ENCODE measurements at regions not wholly inside any gene's neighbourhood (a gene's known extent, or its start where the extent isn't known, plus 50 kb on each side); places are given as distances from the start of the nearest gene placed in this dataset.

GRCh38 chr14:80105488-80105994, 105.8 kb downstream of the DIO2 start:
- ATAC-seq: no peak
- Histone ChIP-seq H4K20me1 (ENCODE audit: insufficient read depth) (no peaks in the 10 kb centered on the region), H3K4me2 (ENCODE audit: low read length) (no peak overlapping the region), H3K79me2 (ENCODE audit: insufficient read depth, low read length) (no peaks in the 10 kb centered on the region), H3K27me3 (ENCODE audit: insufficient read depth, low read length) (no peaks in the 10 kb centered on the region), H3K9me3 (ENCODE audit: control insufficient read depth in 1 of 2, insufficient read depth in 1 of 2, low read depth in 1 of 2, low read length in 2 of 2) (peaks cover 0 to 5% of the 10 kb centered on the region in 2 experiments; a peak in 1 of 4 replicates), H3K27ac (ENCODE audit: low read depth, low read length) (no peak overlapping the region), H3K4me3 (replicated peaks in 1 of 2; ENCODE audit: low read depth in 1 of 2, low read length in 2 of 2) (no peak overlapping the region), H3K9me2 (ENCODE audit: insufficient read depth) (no peaks in the 10 kb centered on the region), H2AFZ (ENCODE audit: low read depth, low read length, poor library complexity, severe bottlenecking) (no peak overlapping the region), H3K4me1 (ENCODE audit: control insufficient read depth in 1 of 2, insufficient read depth in 2 of 2, low read length in 2 of 2) (no peaks in the 10 kb centered on the region), H3K36me3 (ENCODE audit: control insufficient read depth in 1 of 2, insufficient read depth in 2 of 2, low read length in 2 of 2) (no peaks in the 10 kb centered on the region), H3K9ac (ENCODE audit: low read length) (no peak overlapping the region)
- TF ChIP-seq ZNF274 (IDR thresholded peaks at IDR 0.05; ENCODE audit: low read depth, low read length): no peak
- no peak for TF ChIP-seq SRF (IDR thresholded peaks at IDR 0.05; ENCODE audit: low read depth)
- no peak for TF ChIP-seq POLR2AphosphoS5 (IDR thresholded peaks at IDR 0.05; ENCODE audit: low read depth, low read length)
- TF ChIP-seq REST (IDR thresholded peaks at IDR 0.05; ENCODE audit: low read depth): no peak
- no peak for TF ChIP-seq ZBTB33 (IDR thresholded peaks at IDR 0.05; ENCODE audit: extremely low read depth, insufficient replicate concordance, low read length)
- no peak for TF ChIP-seq RAD21 (IDR thresholded peaks at IDR 0.05; ENCODE audit: low read depth)
- TF ChIP-seq POLR2A (IDR thresholded peaks at IDR 0.05; ENCODE audit: borderline replicate concordance, extremely low read depth, insufficient read depth, insufficient read length): no peak
- TF ChIP-seq YY1 (IDR thresholded peaks at IDR 0.05; ENCODE audit: extremely low read depth, insufficient replicate concordance, low read depth, low read length): no peak
- RAD21 ChIA-PET (ENCODE audit: low non-redundant PET in 1 of 2, low total read pairs in 2 of 2, uncharacterized antibody in 2 of 2, unreplicated experiment in 2 of 2): no interaction called here
- DNase-seq (ENCODE audit: low read depth, low spot score): no peak
- no TSS peak for BruUV-seq (replicated peaks)
- intact Hi-C loops (cut with micrococcal nuclease): no loop called here
- POLR2A ChIA-PET: no interaction called here
- CTCF ChIA-PET: no interaction called here

Data from HCT116 (cell line).